ENCODE measurements at regions not wholly inside any gene's neighbourhood (a gene's known extent, or its start where the extent isn't known, plus 50 kb on each side); places are given as distances from the start of the nearest gene placed in this dataset.

- H3K36me3 ChIP-seq: no peaks in the 10 kb centered on the region
- H3K27me3 ChIP-seq: no peaks in the 10 kb centered on the region
- 64 to 65% methylated on average over 1 of the region's 1 CpG for WGBS, 2 donors
- H3K4me3 ChIP-seq: no peak overlapping the region
- TF ChIP-seq EP300 (IDR thresholded peaks at IDR 0.05) (no peak), POLR2AphosphoS5 (IDR thresholded peaks at IDR 0.05) (no peak), POLR2A (IDR thresholded peaks at IDR 0.05) (no peak)
- H3K27ac ChIP-seq: peak overlapping the region; percentile 35 to 80 (median 56)
- ATAC-seq (ENCODE audit: low FRiP score in 2 of 2) (no peak), DNase-seq (no peak)
- no peaks in the 10 kb centered on the region for H3K9me3 ChIP-seq
- peaks cover 0 to 5% (median 2%) of the 10 kb centered on the region in 4 donors for H3K4me1 ChIP-seq
Measured at GRCh38 chr21:25297117-25297516, 310.2 kb downstream of the MRPL39 start.

GRCh38 chr21:25296252-25296651, 311.0 kb downstream of the MRPL39 start:
- Histone ChIP-seq H3K4me1 (peaks cover 0 to 5% (median 2%) of the 10 kb centered on the region in 4 donors), H3K9me3 (no peaks in the 10 kb centered on the region), H3K27me3 (no peaks in the 10 kb centered on the region), H3K36me3 (no peaks in the 10 kb centered on the region), H3K27ac (peak overlapping the region; percentile 35 to 80 (median 56)), H3K4me3 (no peak overlapping the region)
- TF ChIP-seq POLR2AphosphoS5 (IDR thresholded peaks at IDR 0.05): peak; percentile 42 to 74
- TF ChIP-seq CTCF (IDR thresholded peaks at IDR 0.05): no peak
- TF ChIP-seq POLR2A (IDR thresholded peaks at IDR 0.05): peak in 1 of 4 donors; percentile 25
- peak in 3 of 4 donors; percentile 53 to 99 (median 82) for TF ChIP-seq EP300 (IDR thresholded peaks at IDR 0.05)
- DNase-seq (peak in 1 of 2 donors; percentile 88), ATAC-seq (ENCODE audit: low FRiP score in 2 of 2) (peak; percentile 66 to 76)
- WGBS, 2 donors: 45 to 53% methylated on average over 5 of the region's 5 CpGs

GRCh38 chr21:25292396-25292795, 314.9 kb downstream of the MRPL39 start:
- peaks cover 0 to 5% (median 0%) of the 10 kb centered on the region in 4 donors for H3K4me1 ChIP-seq
- TF ChIP-seq CTCF (IDR thresholded peaks at IDR 0.05) (no peak), EP300 (IDR thresholded peaks at IDR 0.05) (no peak), POLR2A (IDR thresholded peaks at IDR 0.05) (no peak), POLR2AphosphoS5 (IDR thresholded peaks at IDR 0.05) (no peak)
- H3K27me3 ChIP-seq: no peaks in the 10 kb centered on the region
- H3K4me3 ChIP-seq: no peak overlapping the region
- no peaks in the 10 kb centered on the region for H3K36me3 ChIP-seq
- 92 to 94% methylated on average over 6 of the region's 6 CpGs for WGBS, 2 donors
- no peak for DNase-seq
- no peaks in the 10 kb centered on the region for H3K9me3 ChIP-seq
- ATAC-seq (ENCODE audit: low FRiP score in 2 of 2): no peak
- no peak overlapping the region for H3K27ac ChIP-seq

- H3K36me3 ChIP-seq: no peaks in the 10 kb centered on the region
- peak in 1 of 2 donors; percentile 55 for ATAC-seq (ENCODE audit: low FRiP score in 2 of 2)
- H3K9me3 ChIP-seq: no peaks in the 10 kb centered on the region
- WGBS, 2 donors: 64 to 67% methylated on average over 6 of the region's 6 CpGs
- H3K27me3 ChIP-seq: no peaks in the 10 kb centered on the region
- DNase-seq: no peak
- no peak overlapping the region for H3K4me3 ChIP-seq
- no peaks in the 10 kb centered on the region for H3K4me1 ChIP-seq
- TF ChIP-seq CTCF (IDR thresholded peaks at IDR 0.05) (peak in 3 of 6 experiments; percentile 22 to 39 (median 23)), POLR2A (IDR thresholded peaks at IDR 0.05) (no peak)
- no peak overlapping the region for H3K27ac ChIP-seq
Measured at GRCh38 chr21:25283720-25284119, 323.6 kb downstream of the MRPL39 start.

- Histone ChIP-seq H3K9me3 (no peaks in the 10 kb centered on the region), H3K4me1 (no peaks in the 10 kb centered on the region), H3K27ac (no peak overlapping the region), H3K27me3 (no peaks in the 10 kb centered on the region), H3K4me3 (no peak overlapping the region), H3K36me3 (no peaks in the 10 kb centered on the region)
- DNase-seq: no peak
- no peak for ATAC-seq (ENCODE audit: low FRiP score in 2 of 2)
- TF ChIP-seq POLR2A (IDR thresholded peaks at IDR 0.05) (no peak), POLR2AphosphoS5 (IDR thresholded peaks at IDR 0.05) (no peak), EP300 (IDR thresholded peaks at IDR 0.05) (no peak), CTCF (IDR thresholded peaks at IDR 0.05) (no peak)
Measured at GRCh38 chr21:25281134-25281533, 326.1 kb downstream of the MRPL39 start.
